ENCODE measurements at regions not wholly inside any gene's neighbourhood (a gene's known extent, or its start where the extent isn't known, plus 50 kb on each side); places are given as distances from the start of the nearest gene placed in this dataset.

DNA sequence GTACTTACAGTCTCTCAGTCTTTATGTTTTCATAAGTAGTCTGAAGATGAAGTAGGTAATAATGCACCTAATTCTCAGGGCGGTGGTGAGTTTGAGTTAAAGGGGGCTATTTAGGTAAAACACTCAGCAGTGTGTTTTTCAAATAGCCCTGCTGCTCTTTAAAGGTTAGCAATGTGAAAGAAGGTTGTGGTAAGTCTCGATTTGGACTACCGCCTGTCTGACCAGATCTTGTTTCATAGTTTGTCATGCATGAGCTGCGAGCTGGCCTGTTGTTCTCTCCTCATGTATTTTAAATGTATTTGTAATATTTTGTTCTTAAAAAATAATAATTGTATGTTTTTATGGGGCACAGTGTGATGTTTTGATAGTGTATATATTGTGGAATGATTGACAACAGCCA is 340.2 kb downstream of the DHX35 start:
- H3K4me3 ChIP-seq (ENCODE audit: low read depth in 1 of 5, low read length in 5 of 5) = no peak overlapping the region
- no peak overlapping the region for H3K27ac ChIP-seq (ENCODE audit: low read depth, low read length)
- H3K9ac ChIP-seq (ENCODE audit: low read length in 5 of 5) = no peak overlapping the region
- H3K9me3 ChIP-seq (ENCODE audit: control insufficient read depth in 5 of 5, low read length in 5 of 5) = no peaks in the 10 kb centered on the region
- H3K4me1 ChIP-seq (ENCODE audit: control insufficient read depth in 5 of 5, insufficient read depth in 5 of 5, low read length in 5 of 5) = no peaks in the 10 kb centered on the region
- H3K36me3 ChIP-seq (ENCODE audit: control insufficient read depth in 5 of 5, insufficient read depth in 5 of 5, low read length in 5 of 5) = no peaks in the 10 kb centered on the region
- peaks cover 0 to 3% (median 2%) of the 10 kb centered on the region in 5 donors for H3K27me3 ChIP-seq (ENCODE audit: control insufficient read depth in 5 of 5, insufficient read depth in 4 of 5, low read length in 5 of 5)

DNA sequence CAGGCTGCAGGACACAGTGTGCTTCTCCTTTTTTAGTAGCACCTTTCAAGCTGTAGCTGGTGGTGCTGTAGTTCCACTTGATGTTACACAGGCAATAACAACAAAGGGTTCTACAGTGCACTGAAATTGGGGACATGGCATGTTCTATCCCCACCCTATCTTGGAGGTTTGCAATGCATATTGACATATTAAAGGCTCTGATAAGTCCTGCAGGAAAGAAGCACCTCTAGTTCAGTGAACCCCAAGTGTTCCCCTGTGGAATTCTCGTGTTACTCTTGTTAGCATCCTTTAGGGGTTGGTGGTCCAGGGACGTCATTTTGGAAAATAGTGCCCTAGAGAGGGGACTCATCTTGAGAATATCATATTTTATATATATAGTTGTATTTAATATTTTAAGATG is 337.6 kb downstream of the DHX35 start:
- Histone ChIP-seq H3K4me1 (ENCODE audit: control insufficient read depth in 5 of 5, insufficient read depth in 5 of 5, low read length in 5 of 5) (no peaks in the 10 kb centered on the region), H3K27ac (ENCODE audit: low read depth, low read length) (no peak overlapping the region), H3K9me3 (ENCODE audit: control insufficient read depth in 5 of 5, low read length in 5 of 5) (no peaks in the 10 kb centered on the region), H3K27me3 (ENCODE audit: control insufficient read depth in 5 of 5, insufficient read depth in 4 of 5, low read length in 5 of 5) (peaks cover 0 to 3% (median under 1%) of the 10 kb centered on the region in 5 donors), H3K36me3 (ENCODE audit: control insufficient read depth in 5 of 5, insufficient read depth in 5 of 5, low read length in 5 of 5) (no peaks in the 10 kb centered on the region), H3K9ac (ENCODE audit: low read length in 5 of 5) (no peak overlapping the region), H3K4me3 (ENCODE audit: low read depth in 1 of 5, low read length in 5 of 5) (no peak overlapping the region)

DNA sequence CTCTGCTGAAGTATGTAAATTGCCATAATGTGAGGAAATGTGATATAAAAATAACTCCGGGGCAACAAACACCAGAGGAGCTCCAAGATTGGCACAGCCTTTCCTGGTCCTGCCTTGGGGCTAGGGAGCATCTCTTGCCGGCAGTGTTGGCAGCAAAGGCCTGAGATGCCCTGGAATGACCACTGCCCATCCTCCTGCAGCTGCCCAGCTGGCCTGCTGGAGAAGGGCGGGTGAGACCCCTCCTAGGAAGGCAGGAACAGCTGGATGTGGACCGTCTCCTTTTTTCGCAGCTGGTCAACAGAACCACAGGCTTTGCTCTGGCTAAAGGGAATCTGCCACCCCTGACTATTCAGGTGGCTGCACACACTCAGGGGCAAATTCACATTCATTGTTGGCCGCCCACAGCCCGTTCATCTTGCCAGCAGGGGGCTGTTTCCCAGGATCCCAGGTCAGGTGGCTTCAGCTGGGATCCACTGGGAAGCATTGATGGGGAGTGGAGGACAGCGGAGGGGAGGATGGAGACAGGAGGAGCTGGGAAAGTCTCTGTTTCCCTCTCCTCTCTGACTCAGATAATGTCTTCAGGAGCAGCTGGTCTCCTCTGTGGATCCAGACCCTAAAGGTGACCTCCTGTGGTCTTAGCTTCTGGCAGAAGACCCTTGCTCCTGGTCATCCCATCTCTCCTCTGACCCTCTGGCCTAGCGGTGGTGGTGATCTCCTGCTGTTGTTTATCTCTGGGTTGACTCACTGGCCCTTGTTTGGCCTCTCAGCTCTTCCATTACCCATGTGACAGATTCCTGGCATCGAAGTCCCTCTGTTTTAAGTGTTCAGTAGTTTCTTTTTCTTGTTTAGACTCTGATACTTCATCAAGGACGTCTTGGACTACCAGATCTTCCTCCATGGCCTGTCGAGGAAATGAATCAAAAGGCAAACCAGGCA is 336.7 kb downstream of the DHX35 start:
- Histone ChIP-seq H3K9ac (ENCODE audit: low read length in 5 of 5) (no peak overlapping the region), H3K27ac (ENCODE audit: low read depth, low read length) (no peak overlapping the region), H3K9me3 (ENCODE audit: control insufficient read depth in 5 of 5, low read length in 5 of 5) (no peaks in the 10 kb centered on the region), H3K4me1 (ENCODE audit: control insufficient read depth in 5 of 5, insufficient read depth in 5 of 5, low read length in 5 of 5) (no peaks in the 10 kb centered on the region), H3K27me3 (ENCODE audit: control insufficient read depth in 5 of 5, insufficient read depth in 4 of 5, low read length in 5 of 5) (peaks cover 0 to 3% (median 0%) of the 10 kb centered on the region in 5 donors), H3K4me3 (ENCODE audit: low read depth in 1 of 5, low read length in 5 of 5) (no peak overlapping the region), H3K36me3 (ENCODE audit: control insufficient read depth in 5 of 5, insufficient read depth in 5 of 5, low read length in 5 of 5) (no peaks in the 10 kb centered on the region)

DNA sequence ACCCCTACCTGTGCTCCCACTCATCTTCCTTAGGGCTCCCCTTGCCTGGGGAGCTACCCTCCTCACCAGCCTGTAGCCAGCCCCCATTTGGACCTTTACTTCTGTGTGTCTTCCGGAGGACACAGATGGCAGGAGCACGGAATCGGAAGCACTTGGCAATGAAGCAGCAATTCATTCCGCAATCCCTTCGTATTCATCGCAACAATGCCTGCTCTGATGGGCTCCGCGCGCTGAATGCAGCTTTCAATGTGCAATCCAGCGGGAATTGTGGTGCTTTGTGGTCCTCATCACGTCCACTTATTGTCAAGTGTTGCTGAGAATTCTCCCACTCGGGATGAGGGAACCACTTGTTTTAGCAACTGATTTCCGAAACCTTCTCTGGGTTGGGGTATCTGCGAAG is 336.0 kb downstream of the DHX35 start:
- Histone ChIP-seq H3K4me3 (ENCODE audit: low read depth in 1 of 5, low read length in 5 of 5) (no peak overlapping the region), H3K27me3 (ENCODE audit: control insufficient read depth in 5 of 5, insufficient read depth in 4 of 5, low read length in 5 of 5) (peaks cover 0 to 3% (median 0%) of the 10 kb centered on the region in 5 donors), H3K4me1 (ENCODE audit: control insufficient read depth in 5 of 5, insufficient read depth in 5 of 5, low read length in 5 of 5) (no peaks in the 10 kb centered on the region), H3K27ac (ENCODE audit: low read depth, low read length) (no peak overlapping the region), H3K9ac (ENCODE audit: low read length in 5 of 5) (no peak overlapping the region), H3K9me3 (ENCODE audit: control insufficient read depth in 5 of 5, low read length in 5 of 5) (no peaks in the 10 kb centered on the region), H3K36me3 (ENCODE audit: control insufficient read depth in 5 of 5, insufficient read depth in 5 of 5, low read length in 5 of 5) (no peaks in the 10 kb centered on the region)

DNA sequence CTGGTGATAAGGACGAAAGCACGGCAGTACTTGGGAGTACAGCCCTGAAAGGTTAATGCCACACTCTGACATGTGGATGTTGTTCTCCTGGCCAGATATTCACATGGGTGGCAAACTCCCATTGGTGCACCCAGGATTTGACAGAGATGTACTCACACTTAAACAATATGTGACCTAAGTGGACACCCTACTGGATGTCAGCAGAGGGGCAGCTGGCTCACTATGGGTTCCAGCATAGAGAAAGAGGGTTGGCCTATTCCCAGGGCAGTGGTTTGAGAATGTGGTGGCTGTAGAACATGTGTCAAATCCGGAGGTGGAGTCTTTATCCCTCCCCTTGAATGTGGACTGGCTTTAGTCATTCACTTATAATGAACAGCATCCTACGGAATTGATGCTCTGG is 333.2 kb downstream of the DHX35 start:
- H3K4me3 ChIP-seq (ENCODE audit: low read depth in 1 of 5, low read length in 5 of 5) = no peak overlapping the region
- peaks cover 0 to 6% (median 0%) of the 10 kb centered on the region in 5 donors for H3K9me3 ChIP-seq (ENCODE audit: control insufficient read depth in 5 of 5, low read length in 5 of 5)
- H3K27ac ChIP-seq (ENCODE audit: low read depth, low read length) = no peak overlapping the region
- no peaks in the 10 kb centered on the region for H3K4me1 ChIP-seq (ENCODE audit: control insufficient read depth in 5 of 5, insufficient read depth in 5 of 5, low read length in 5 of 5)
- H3K36me3 ChIP-seq (ENCODE audit: control insufficient read depth in 5 of 5, insufficient read depth in 5 of 5, low read length in 5 of 5) = no peaks in the 10 kb centered on the region
- peaks cover 0 to 3% (median 0%) of the 10 kb centered on the region in 5 donors for H3K27me3 ChIP-seq (ENCODE audit: control insufficient read depth in 5 of 5, insufficient read depth in 4 of 5, low read length in 5 of 5)
- no peak overlapping the region for H3K9ac ChIP-seq (ENCODE audit: low read length in 5 of 5)

DNA sequence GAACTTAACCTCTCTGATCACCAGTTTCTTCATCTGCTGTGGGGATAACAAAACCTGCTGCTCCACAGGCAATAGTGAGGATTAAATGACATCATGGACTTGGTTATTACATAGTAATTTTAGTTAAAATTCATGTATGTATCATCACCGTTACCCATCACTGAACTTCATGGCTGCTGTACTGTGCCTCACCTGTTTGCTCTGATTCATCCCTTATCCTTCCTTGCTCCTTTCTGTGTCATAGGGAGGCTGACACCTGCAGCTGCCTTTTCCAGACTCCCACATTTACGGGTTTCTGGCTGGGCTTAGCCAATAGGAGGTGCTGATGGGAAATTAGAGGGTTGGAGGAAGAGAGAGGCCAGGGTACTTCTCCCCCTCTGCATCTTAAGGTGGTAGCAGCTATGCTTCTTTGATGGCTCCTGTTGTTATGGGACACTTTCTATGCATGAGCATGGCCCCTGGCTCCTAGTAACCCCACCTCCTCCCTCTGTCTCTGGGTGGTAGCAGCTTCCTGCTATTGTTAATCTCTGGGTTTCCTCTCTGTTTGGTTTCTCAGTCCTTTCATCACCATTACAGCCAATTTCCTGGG is 332.1 kb downstream of the DHX35 start:
- H3K4me3 ChIP-seq (ENCODE audit: low read depth in 1 of 5, low read length in 5 of 5) = no peak overlapping the region
- peaks cover 0 to 3% (median 0%) of the 10 kb centered on the region in 5 donors for H3K27me3 ChIP-seq (ENCODE audit: control insufficient read depth in 5 of 5, insufficient read depth in 4 of 5, low read length in 5 of 5)
- H3K9me3 ChIP-seq (ENCODE audit: control insufficient read depth in 5 of 5, low read length in 5 of 5) = peaks cover 0 to 6% (median 0%) of the 10 kb centered on the region in 5 donors
- H3K4me1 ChIP-seq (ENCODE audit: control insufficient read depth in 5 of 5, insufficient read depth in 5 of 5, low read length in 5 of 5) = no peaks in the 10 kb centered on the region
- H3K27ac ChIP-seq (ENCODE audit: low read depth, low read length) = no peak overlapping the region
- no peaks in the 10 kb centered on the region for H3K36me3 ChIP-seq (ENCODE audit: control insufficient read depth in 5 of 5, insufficient read depth in 5 of 5, low read length in 5 of 5)
- H3K9ac ChIP-seq (ENCODE audit: low read length in 5 of 5) = no peak overlapping the region

DNA sequence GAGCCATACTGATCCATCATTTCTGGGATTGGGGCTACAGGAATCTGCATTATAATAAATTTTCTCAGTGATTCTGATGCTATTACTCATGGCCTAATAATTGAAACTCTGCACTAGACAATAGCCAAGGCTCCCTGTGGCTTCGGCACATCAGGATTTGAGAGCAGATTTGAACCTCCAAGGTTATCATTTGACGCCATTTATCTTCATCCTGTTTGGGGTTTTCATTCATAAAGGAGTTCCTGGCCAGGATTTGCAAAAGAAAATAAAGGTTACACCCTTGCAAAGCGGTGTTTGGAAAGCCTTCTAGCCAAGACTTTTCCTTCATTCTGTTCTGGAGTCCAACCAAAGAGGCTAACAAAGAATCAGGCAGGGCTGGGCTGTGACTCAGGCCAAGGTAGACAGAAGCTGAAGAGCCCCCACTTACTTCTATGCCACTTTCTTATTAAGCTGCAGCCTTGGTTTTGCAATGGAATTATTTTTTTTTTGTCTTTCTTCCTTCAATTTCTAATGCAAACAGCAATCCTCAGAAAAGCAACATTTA is 330.1 kb downstream of the DHX35 start:
- H3K27me3 ChIP-seq (ENCODE audit: control insufficient read depth in 5 of 5, insufficient read depth in 4 of 5, low read length in 5 of 5) = no peaks in the 10 kb centered on the region
- no peaks in the 10 kb centered on the region for H3K4me1 ChIP-seq (ENCODE audit: control insufficient read depth in 5 of 5, insufficient read depth in 5 of 5, low read length in 5 of 5)
- peaks cover 0 to 6% (median 0%) of the 10 kb centered on the region in 5 donors for H3K9me3 ChIP-seq (ENCODE audit: control insufficient read depth in 5 of 5, low read length in 5 of 5)
- no peak overlapping the region for H3K4me3 ChIP-seq (ENCODE audit: low read depth in 1 of 5, low read length in 5 of 5)
- no peak overlapping the region for H3K27ac ChIP-seq (ENCODE audit: low read depth, low read length)
- no peak overlapping the region for H3K9ac ChIP-seq (ENCODE audit: low read length in 5 of 5)
- no peaks in the 10 kb centered on the region for H3K36me3 ChIP-seq (ENCODE audit: control insufficient read depth in 5 of 5, insufficient read depth in 5 of 5, low read length in 5 of 5)

DNA sequence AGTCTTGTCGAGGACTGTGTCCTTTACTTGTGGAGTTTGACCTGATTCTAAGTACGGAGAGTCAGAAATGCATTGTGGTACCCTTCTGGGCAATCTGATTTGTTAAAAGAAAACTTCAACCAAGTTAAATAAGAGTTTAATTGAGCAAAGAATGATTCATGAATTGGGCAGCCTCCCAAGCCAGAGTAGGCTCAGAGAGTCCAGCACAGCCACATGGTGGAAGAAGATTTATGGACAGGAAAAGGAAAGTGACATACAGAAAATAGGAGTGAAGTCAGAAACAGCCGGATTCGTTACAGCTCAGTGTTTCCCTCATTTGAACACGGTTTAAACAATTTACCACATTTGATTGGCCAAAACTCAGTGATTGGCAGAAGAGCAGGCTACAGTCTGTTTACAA is 329.2 kb downstream of the DHX35 start:
- Histone ChIP-seq H3K27ac (ENCODE audit: low read depth, low read length) (no peak overlapping the region), H3K9ac (ENCODE audit: low read length in 5 of 5) (no peak overlapping the region), H3K9me3 (ENCODE audit: control insufficient read depth in 5 of 5, low read length in 5 of 5) (peaks cover 0 to 6% (median 0%) of the 10 kb centered on the region in 5 donors), H3K36me3 (ENCODE audit: control insufficient read depth in 5 of 5, insufficient read depth in 5 of 5, low read length in 5 of 5) (no peaks in the 10 kb centered on the region), H3K4me3 (ENCODE audit: low read depth in 1 of 5, low read length in 5 of 5) (no peak overlapping the region), H3K27me3 (ENCODE audit: control insufficient read depth in 5 of 5, insufficient read depth in 4 of 5, low read length in 5 of 5) (no peaks in the 10 kb centered on the region), H3K4me1 (ENCODE audit: control insufficient read depth in 5 of 5, insufficient read depth in 5 of 5, low read length in 5 of 5) (no peaks in the 10 kb centered on the region)

DNA sequence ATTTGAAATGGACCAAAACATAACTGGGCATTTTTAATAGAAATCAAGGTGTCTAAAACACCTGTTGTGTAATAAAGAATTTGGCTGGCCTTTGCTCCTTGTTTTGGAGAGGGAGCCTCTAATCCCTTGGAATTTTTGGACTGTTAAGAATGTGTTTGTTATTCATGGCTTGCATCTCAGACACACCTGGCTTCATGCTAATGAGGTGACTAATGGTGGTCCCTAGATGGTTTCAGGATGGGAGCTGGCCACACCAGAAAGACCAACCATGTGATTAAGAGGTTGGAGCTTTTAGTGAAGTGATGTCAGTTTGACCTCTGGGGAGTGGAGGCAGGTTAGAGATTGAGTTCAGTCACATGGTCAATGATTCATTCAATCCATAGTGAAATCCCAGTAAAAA is 328.4 kb downstream of the DHX35 start:
- Histone ChIP-seq H3K9ac (ENCODE audit: low read length in 5 of 5) (no peak overlapping the region), H3K4me1 (ENCODE audit: control insufficient read depth in 5 of 5, insufficient read depth in 5 of 5, low read length in 5 of 5) (no peaks in the 10 kb centered on the region), H3K27me3 (ENCODE audit: control insufficient read depth in 5 of 5, insufficient read depth in 4 of 5, low read length in 5 of 5) (no peaks in the 10 kb centered on the region), H3K9me3 (ENCODE audit: control insufficient read depth in 5 of 5, low read length in 5 of 5) (peaks cover 0 to 6% (median 0%) of the 10 kb centered on the region in 5 donors), H3K36me3 (ENCODE audit: control insufficient read depth in 5 of 5, insufficient read depth in 5 of 5, low read length in 5 of 5) (no peaks in the 10 kb centered on the region), H3K4me3 (ENCODE audit: low read depth in 1 of 5, low read length in 5 of 5) (no peak overlapping the region), H3K27ac (ENCODE audit: low read depth, low read length) (no peak overlapping the region)

DNA sequence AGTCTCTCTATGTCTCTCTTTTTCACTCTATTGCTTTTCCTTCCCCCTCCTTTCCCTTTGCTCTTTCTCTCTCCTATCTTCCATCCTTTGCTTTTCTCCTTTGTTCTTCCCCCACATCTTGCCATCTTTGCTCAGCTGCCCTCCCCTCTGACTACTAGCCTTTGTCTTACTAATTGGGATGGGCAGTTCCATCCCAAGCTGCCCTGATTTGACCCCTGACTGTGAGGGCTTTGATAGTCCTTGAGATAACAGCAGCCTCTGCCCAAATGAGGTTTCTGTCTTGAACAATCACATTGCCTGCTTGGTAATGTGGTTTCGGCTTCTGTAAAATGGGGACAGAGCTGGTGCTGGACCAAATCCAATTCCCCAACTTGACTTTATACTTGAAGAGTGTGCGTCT is 327.7 kb downstream of the DHX35 start:
- Histone ChIP-seq H3K9ac (ENCODE audit: low read length in 5 of 5) (no peak overlapping the region), H3K4me3 (ENCODE audit: low read depth in 1 of 5, low read length in 5 of 5) (no peak overlapping the region), H3K27ac (ENCODE audit: low read depth, low read length) (no peak overlapping the region), H3K27me3 (ENCODE audit: control insufficient read depth in 5 of 5, insufficient read depth in 4 of 5, low read length in 5 of 5) (no peaks in the 10 kb centered on the region), H3K4me1 (ENCODE audit: control insufficient read depth in 5 of 5, insufficient read depth in 5 of 5, low read length in 5 of 5) (no peaks in the 10 kb centered on the region), H3K36me3 (ENCODE audit: control insufficient read depth in 5 of 5, insufficient read depth in 5 of 5, low read length in 5 of 5) (no peaks in the 10 kb centered on the region), H3K9me3 (ENCODE audit: control insufficient read depth in 5 of 5, low read length in 5 of 5) (peaks cover 0 to 6% (median 0%) of the 10 kb centered on the region in 5 donors)

All from subcutaneous abdominal adipose tissue (tissue), 5 donors.